ENCODE measurements at regions not wholly inside any gene's neighbourhood (a gene's known extent, or its start where the extent isn't known, plus 50 kb on each side); places are given as distances from the start of the nearest gene placed in this dataset.

DNA sequence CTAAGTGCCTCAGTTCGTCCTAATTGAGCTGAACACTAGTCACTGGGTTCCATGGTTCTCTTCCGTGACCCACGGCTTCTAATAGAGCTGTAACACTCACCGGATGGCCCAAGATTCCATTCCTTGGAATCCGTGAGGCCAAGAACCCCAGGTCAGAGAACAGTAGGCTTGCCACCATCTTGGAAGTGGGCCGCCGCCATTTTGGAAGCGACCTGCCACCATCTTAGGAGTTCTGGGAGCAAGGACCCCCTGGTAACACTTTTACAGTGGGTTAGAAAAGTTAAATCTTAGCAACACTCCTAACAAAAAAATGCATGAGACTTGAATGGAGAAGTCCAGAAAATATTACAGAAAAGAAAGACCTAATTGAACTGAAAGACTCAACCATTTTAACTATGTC, 84.5 kb downstream of the TMEM18 start:
- Histone ChIP-seq H3K27ac (ENCODE audit: low read depth in 2 of 2, low read length in 1 of 2) (no peak overlapping the region), H3F3A (replicated peaks; ENCODE audit: insufficient read depth) (no peaks in the 10 kb centered on the region), H3K36me3 (replicated peaks in 1 of 2; ENCODE audit: control insufficient read depth in 1 of 2, insufficient read depth in 2 of 2, low read length in 1 of 2) (no peaks in the 10 kb centered on the region), H3K4me3 (ENCODE audit: low read depth in 2 of 2, low read length in 1 of 2) (no peak overlapping the region), H3K9ac (no peak overlapping the region), H3K79me2 (ENCODE audit: insufficient read depth) (no peaks in the 10 kb centered on the region), H2AFZ (ENCODE audit: low read depth) (no peak overlapping the region), H3K27me3 (ENCODE audit: insufficient read depth) (no peaks in the 10 kb centered on the region), H3K4me1 (ENCODE audit: control insufficient read depth in 1 of 2, insufficient read depth in 2 of 2, low read depth in 1 of 2, low read length in 1 of 2) (peaks cover 0 to 49% of the 10 kb centered on the region in 2 experiments; a peak in 2 of 4 replicates), H4K20me1 (ENCODE audit: insufficient read depth) (no peaks in the 10 kb centered on the region), H3K9me3 (no peaks in the 10 kb centered on the region), H3K4me2 (no peak overlapping the region), H3K9me2 (no peaks in the 10 kb centered on the region)
- TF ChIP-seq RCOR1 (IDR thresholded peaks at IDR 0.05; ENCODE audit: low read length) = no peak
- no peak for TF ChIP-seq YY1 (IDR thresholded peaks at IDR 0.05; ENCODE audit: low read depth)
- no peak for TF ChIP-seq ELF1 (IDR thresholded peaks at IDR 0.05)
- TF ChIP-seq, protein P1, sequence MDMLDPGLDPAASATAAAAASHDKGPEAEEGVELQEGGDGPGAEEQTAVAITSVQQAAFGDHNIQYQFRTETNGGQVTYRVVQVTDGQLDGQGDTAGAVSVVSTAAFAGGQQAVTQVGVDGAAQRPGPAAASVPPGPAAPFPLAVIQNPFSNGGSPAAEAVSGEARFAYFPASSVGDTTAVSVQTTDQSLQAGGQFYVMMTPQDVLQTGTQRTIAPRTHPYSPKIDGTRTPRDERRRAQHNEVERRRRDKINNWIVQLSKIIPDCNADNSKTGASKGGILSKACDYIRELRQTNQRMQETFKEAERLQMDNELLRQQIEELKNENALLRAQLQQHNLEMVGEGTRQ (IDR thresholded peaks at IDR 0.05; ENCODE audit: borderline replicate concordance, low read depth, low read length) = no peak
- no peak for TF ChIP-seq MEF2A (IDR thresholded peaks at IDR 0.05; ENCODE audit: borderline replicate concordance, low read depth)
- TF ChIP-seq, protein P2, sequence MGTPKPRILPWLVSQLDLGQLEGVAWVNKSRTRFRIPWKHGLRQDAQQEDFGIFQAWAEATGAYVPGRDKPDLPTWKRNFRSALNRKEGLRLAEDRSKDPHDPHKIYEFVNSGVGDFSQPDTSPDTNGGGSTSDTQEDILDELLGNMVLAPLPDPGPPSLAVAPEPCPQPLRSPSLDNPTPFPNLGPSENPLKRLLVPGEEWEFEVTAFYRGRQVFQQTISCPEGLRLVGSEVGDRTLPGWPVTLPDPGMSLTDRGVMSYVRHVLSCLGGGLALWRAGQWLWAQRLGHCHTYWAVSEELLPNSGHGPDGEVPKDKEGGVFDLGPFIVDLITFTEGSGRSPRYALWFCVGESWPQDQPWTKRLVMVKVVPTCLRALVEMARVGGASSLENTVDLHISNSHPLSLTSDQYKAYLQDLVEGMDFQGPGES (IDR thresholded peaks at IDR 0.05; ENCODE audit: low read depth, low read length) = no peak
- TF ChIP-seq, protein P3, sequence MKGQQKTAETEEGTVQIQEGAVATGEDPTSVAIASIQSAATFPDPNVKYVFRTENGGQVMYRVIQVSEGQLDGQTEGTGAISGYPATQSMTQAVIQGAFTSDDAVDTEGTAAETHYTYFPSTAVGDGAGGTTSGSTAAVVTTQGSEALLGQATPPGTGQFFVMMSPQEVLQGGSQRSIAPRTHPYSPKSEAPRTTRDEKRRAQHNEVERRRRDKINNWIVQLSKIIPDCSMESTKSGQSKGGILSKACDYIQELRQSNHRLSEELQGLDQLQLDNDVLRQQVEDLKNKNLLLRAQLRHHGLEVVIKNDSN (IDR thresholded peaks at IDR 0.05; ENCODE audit: borderline replicate concordance, low read depth) = no peak
- TF ChIP-seq, protein P4, sequence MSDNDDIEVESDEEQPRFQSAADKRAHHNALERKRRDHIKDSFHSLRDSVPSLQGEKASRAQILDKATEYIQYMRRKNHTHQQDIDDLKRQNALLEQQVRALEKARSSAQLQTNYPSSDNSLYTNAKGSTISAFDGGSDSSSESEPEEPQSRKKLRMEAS (IDR thresholded peaks at IDR 0.05; ENCODE audit: low read depth) = no peak
- no peak for TF ChIP-seq JUND (IDR thresholded peaks at IDR 0.05)
- TF ChIP-seq FOSL2 (IDR thresholded peaks at IDR 0.05; ENCODE audit: borderline replicate concordance, low read depth) = no peak
- no peak for TF ChIP-seq TCF12 (IDR thresholded peaks at IDR 0.05)
- no peak for TF ChIP-seq CHD2 (IDR thresholded peaks at IDR 0.05; ENCODE audit: low read length, partially characterized antibody)
- no peak for TF ChIP-seq FOXM1 (IDR thresholded peaks at IDR 0.05; ENCODE audit: low read depth)
- TF ChIP-seq, protein P5, sequence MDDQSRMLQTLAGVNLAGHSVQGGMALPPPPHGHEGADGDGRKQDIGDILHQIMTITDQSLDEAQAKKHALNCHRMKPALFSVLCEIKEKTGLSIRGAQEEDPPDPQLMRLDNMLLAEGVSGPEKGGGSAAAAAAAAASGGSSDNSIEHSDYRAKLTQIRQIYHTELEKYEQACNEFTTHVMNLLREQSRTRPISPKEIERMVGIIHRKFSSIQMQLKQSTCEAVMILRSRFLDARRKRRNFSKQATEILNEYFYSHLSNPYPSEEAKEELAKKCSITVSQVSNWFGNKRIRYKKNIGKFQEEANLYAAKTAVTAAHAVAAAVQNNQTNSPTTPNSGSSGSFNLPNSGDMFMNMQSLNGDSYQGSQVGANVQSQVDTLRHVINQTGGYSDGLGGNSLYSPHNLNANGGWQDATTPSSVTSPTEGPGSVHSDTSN (IDR thresholded peaks at IDR 0.05) = no peak
- TF ChIP-seq, protein P6, sequence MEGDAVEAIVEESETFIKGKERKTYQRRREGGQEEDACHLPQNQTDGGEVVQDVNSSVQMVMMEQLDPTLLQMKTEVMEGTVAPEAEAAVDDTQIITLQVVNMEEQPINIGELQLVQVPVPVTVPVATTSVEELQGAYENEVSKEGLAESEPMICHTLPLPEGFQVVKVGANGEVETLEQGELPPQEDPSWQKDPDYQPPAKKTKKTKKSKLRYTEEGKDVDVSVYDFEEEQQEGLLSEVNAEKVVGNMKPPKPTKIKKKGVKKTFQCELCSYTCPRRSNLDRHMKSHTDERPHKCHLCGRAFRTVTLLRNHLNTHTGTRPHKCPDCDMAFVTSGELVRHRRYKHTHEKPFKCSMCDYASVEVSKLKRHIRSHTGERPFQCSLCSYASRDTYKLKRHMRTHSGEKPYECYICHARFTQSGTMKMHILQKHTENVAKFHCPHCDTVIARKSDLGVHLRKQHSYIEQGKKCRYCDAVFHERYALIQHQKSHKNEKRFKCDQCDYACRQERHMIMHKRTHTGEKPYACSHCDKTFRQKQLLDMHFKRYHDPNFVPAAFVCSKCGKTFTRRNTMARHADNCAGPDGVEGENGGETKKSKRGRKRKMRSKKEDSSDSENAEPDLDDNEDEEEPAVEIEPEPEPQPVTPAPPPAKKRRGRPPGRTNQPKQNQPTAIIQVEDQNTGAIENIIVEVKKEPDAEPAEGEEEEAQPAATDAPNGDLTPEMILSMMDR (IDR thresholded peaks at IDR 0.05) = no peak
- POLR2A ChIA-PET = no interaction called here
- no peak for DNase-seq
- 54% methylated on average over 8 of the region's 8 CpGs for WGBS (ENCODE audit: low lambda C conversion rate)
- CTCF ChIA-PET = interaction anchor here (1.0 to 1.4 kb wide), 2 partner anchors 16 to 19 kb away, joined by 3 to 4 read pairs; no protein-coding TSS in a partner anchor
